HG03354 (cell line): ENCODE measurements at regions not wholly inside any gene's neighbourhood (a gene's known extent, or its start where the extent isn't known, plus 50 kb on each side); places are given as distances from the start of the nearest gene placed in this dataset.
"Not testable (repeated sequence)": the region's sequence is repeated elsewhere in the genome, so short reads cannot be mapped to it uniquely, and the experiment has no call there.

Experiments
- ATAC-seq: cut with Tn5 transposase; IDR thresholded peaks from one replicate; pipeline ENCODE4 v1.9.1; 2021; ENCODE audit warnings: mild to moderate bottlenecking; ENCODE audit not compliant: unreplicated experiment, poor library complexity, severe bottlenecking

- ATAC-seq, result no peak
Measured at GRCh38 chr4:157741642-157742041, 431.2 kb downstream of the GASK1B start.

- no peak for ATAC-seq
Measured at GRCh38 chr4:157739242-157739641, 433.6 kb downstream of the GASK1B start.

- ATAC-seq, result no peak
Measured at GRCh38 chr4:157728215-157728614, 444.6 kb downstream of the GASK1B start.

GRCh38 chr4:157727163-157727562 lies 445.7 kb downstream of the GASK1B start:
- no peak for ATAC-seq

DNA sequence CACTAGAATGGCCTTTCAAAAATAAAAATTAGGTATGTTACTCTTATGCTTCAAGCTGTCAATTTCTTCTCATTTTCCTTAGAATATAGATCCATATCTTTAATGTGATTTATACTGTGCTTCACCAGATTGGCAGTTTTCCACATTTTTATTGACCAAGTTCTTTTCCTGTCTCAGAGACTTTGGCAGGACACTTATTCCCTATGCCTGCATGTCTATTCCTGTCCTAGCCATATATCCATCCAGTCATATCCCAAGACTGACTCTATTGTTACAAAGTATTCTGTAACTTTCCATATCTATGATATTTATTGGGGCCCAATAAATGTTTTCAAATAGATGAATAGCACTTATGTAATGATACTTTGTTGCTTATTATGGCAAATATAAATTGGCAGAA lies 450.7 kb downstream of the GASK1B start:
- no peak for ATAC-seq

DNA sequence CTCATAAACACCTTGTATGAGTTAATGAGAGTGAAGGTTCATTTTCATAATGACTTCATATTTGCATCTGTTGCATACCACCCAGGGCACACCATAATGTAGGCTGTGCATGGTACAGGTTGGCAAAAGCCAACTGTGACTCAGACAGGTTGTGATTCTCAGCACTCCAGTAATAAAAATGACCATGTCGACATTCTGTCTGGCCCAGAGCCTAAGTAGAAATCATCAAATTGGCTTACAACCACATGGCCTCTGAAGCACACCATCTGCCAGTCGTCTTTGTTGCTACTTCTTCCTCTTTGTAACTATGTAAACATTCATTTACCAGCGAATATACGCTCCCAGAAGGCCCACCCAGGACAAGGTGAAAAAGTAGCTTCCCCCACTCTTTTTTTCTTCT lies 459.5 kb downstream of the GASK1B start:
- no peak for ATAC-seq

DNA sequence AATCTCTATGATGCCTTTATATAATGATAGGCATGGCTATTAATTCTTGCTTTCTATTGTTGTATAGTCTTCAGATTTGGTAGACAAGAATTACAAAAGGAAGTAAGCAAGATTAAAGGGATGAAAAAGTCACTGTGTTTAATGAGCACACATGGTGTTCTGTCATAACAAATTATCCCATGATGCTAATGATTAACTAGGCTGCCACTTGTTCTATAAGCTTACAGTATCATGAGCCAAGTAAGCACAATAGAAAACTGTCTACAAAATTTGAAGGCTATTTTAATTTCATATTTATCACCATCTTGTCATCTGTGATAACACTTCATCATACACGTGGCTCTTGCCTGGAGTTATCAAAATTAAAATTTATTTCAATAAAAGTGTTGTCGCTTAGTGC lies 466.7 kb downstream of the GASK1B start:
- ATAC-seq, result no peak

DNA sequence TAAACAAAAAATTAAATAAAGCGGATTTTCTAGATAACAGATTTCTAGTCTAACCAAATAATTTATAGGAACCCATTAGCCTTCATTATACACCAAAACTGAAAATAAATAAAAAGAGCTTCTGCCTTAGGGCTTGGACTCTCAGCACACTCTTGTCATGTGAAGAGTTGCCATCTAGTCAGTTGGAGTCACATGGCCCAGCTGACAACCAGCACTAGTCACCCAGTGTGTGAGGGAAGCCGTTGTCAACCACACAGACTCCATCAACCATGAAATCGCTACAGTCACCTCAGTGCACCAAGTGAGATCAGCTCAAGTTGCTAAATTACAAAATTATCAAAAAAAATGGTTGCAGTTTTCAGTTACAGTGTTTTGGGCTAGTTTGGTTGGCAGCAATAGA lies 470.0 kb downstream of the GASK1B start:
- no peak for ATAC-seq

DNA sequence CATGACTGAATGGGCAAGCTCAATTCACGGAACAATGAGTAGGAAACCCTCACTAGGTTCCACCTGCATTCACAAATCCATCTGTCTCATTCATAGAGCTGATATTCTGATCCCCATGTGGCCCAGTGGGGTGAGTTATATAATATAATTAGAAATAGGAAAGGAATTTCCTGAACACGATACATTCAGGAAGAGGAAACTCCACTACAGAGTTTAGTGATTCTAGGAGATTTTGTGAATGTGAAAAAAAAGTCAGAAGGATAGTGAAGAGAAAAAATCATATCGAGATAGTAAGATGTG lies 471.2 kb downstream of the GASK1B start:
- ATAC-seq, result no peak

DNA sequence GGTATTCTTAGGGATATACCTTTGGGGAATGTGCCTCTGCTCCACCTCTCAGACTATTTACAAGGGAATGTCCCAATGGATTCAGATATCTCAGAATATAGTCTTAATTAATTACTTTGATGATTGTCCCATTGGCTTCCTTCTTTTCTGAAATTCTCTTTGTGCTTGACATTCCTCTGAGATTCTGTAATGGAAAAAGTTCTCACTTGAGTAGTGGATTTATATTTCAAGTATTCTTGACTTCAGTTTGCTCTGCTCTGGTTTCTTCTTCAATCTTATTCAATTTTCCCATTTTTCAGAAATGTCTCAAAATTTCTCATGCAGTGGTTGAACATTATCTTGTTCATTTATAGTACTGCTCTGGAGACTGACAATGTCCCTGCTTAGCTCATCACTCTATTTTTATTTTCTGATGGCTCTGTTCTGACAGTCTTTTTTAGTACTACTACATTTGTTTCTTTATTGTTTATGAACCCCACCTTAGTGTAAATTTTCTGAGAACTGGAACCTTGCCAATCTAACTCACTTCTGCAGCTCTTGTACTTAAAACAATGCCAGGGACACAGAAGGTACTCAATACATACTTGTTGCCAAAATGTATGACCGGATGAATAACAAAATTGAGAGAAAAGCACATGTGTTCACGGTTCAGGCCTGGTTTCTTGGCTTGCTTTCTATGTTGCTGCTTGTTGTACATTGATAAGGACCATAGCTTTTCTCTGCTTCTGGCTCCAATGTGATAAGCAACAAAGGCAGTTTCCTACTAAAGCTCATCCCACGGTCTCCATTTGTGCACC lies 471.7 kb downstream of the GASK1B start:
- ATAC-seq, result no peak

DNA sequence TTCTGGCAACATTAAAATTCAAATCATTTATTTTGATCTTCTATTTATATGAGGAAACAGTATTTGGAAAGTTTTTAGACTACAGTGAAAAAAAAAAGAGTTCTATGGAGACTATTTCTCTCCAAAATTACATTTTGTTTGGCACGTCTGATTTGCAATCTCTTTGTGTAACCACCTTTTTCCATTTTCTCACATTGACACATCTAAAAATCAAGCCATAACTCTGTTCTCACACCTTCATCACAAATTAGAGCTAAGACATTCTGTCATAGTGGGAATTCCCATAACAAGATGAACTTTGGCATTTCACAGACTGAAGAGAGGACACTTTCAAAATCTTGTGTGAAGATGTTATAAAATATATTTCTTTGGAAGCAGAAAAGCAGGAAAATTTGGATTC lies 468.9 kb downstream of the GRIA2 start:
- ATAC-seq, result no peak

DNA sequence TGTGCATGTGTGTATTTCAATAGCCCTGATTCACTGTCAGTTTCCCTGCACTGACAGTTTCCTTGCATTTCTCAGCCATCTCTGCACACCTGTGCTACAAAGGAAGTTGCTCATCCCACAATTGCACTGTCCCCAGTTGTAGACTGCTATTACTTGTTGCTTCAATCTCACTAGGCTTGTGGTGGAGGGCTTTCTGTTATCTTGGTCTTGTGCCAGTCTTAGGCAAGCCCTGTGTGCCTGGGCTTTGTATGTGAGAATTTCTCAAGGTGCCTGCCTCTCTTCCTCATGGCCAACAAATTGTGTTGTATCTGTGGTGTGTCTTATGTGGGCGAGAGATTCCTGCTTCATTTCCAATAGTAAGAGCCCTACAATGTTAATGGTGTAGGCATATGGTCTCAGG lies 467.4 kb downstream of the GRIA2 start:
- no peak for ATAC-seq

GRCh38 chr4:157679326-157679725 lies 458.8 kb downstream of the GRIA2 start:
- ATAC-seq, result not testable (repeated sequence)

GRCh38 chr4:157678478-157678877 lies 457.9 kb downstream of the GRIA2 start:
- no peak for ATAC-seq

DNA sequence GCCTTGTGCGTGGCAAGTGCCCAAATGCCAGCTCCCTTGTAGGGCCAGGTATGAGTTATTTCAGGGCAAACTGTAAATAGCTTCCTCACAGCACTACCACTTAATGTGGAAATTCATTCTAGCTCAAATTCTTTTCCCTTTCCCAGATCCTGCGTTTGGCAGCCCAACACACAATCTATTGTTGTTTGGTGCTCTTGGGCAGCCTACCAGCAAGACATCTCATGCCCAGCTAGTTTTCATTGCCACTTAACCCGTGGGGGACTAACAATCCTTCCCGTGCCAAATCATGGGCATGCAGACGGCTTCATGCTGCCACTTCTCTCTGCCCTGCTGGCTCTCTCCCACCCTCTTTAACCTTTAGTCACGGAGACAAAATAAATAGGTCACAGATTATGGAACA lies 454.2 kb downstream of the GRIA2 start:
- ATAC-seq, result no peak

GRCh38 chr4:157667836-157668235 lies 447.3 kb downstream of the GRIA2 start:
- ATAC-seq, result no peak

DNA sequence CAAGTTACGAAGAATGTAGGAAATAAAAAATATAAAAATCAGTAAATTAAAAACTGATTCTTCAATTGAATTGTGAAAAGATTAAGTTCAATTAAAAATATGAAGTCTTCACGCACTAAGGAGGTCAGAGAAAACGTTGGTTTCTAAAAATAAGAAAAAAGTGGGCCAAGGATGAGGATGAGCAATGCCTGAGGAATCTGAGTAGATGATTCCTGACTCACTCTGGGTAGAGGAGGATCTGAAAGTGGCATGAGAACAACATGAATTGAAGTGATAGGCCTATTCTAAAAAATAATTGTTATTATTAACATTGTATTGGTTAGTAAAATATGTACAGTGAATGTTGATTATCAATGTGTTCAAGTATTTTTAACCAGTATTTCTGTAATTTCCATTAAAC lies 444.2 kb downstream of the GRIA2 start:
- no peak for ATAC-seq

GRCh38 chr4:157655096-157655809 lies 434.7 kb downstream of the GRIA2 start:
- no peak for ATAC-seq

- no peak for ATAC-seq
Measured at GRCh38 chr4:157643257-157643656, 422.7 kb downstream of the GRIA2 start.

DNA sequence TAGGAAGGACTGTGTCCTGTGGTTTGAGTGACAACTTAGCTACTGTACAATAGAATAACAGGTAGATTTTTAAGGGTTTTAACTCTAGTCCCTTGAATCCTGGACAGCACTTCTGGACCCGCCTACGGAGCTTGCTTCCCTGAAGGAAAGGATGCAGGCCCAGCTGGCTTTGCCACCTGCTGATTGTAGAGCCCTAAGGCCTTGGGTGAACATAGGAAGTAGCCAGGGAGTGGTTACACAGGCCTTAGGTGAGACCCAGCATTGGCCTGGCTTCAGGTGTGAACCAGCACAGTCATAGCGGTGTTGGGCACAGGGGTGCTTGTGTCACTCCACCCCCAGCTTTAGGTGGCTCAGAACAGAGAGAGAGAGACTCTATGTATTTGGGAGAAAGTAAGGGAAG lies 413.5 kb downstream of the GRIA2 start:
- no peak for ATAC-seq

GRCh38 chr4:157616741-157617472 lies 396.4 kb downstream of the GRIA2 start:
- no peak for ATAC-seq
